ENCODE measurements at regions not wholly inside any gene's neighbourhood (a gene's known extent, or its start where the extent isn't known, plus 50 kb on each side); places are given as distances from the start of the nearest gene placed in this dataset.

DNA sequence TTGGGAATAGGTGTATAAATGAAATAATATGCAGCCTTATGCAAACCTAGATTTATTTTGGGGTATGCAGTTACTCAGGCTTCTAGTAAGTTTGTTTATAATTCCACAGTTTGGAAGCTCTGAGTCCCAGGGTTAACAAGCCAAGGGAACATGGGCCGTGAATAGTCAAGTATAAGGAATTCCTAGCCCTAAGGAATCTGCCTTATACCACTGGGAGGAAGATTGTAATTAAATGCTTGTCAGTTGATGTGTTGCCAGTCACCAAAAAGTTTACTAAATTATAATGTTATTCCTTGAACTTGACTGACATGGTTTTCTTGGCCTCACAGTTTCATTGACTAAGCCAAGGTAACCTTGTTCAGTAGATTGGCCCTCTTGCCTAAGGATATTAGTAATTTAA lies 72.4 kb upstream of the SGO1 start:
- H3K27ac Mint-ChIP-seq (ENCODE audit: low read depth, unreplicated experiment): no peak overlapping the region
- ChIA-PET POLR2A (no interaction called here), CTCF (interaction anchor here (1.0 kb wide), 1 partner anchor 27 kb away, joined by 6 read pairs; no protein-coding TSS in a partner anchor)
- BruUV-seq (replicated peaks): no TSS peak
- intact Hi-C loops (cut with micrococcal nuclease): no loop called here
- DNase-seq (ENCODE audit: unreplicated experiment): no peak
- no peaks in the 10 kb centered on the region for H3K4me1 Mint-ChIP-seq (ENCODE audit: insufficient read depth, unreplicated experiment)
- no peaks in the 10 kb centered on the region for H3K27me3 Mint-ChIP-seq (ENCODE audit: insufficient read depth, unreplicated experiment)
- no peak overlapping the region for H3K4me3 Mint-ChIP-seq (ENCODE audit: unreplicated experiment)
- TF ChIP-seq, protein P1, sequence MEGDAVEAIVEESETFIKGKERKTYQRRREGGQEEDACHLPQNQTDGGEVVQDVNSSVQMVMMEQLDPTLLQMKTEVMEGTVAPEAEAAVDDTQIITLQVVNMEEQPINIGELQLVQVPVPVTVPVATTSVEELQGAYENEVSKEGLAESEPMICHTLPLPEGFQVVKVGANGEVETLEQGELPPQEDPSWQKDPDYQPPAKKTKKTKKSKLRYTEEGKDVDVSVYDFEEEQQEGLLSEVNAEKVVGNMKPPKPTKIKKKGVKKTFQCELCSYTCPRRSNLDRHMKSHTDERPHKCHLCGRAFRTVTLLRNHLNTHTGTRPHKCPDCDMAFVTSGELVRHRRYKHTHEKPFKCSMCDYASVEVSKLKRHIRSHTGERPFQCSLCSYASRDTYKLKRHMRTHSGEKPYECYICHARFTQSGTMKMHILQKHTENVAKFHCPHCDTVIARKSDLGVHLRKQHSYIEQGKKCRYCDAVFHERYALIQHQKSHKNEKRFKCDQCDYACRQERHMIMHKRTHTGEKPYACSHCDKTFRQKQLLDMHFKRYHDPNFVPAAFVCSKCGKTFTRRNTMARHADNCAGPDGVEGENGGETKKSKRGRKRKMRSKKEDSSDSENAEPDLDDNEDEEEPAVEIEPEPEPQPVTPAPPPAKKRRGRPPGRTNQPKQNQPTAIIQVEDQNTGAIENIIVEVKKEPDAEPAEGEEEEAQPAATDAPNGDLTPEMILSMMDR (IDR thresholded peaks at IDR 0.05; ENCODE audit: unreplicated experiment): no peak
- H3K9me3 Mint-ChIP-seq (ENCODE audit: unreplicated experiment): no peaks in the 10 kb centered on the region
- H3K36me3 Mint-ChIP-seq (ENCODE audit: insufficient read depth, unreplicated experiment): no peaks in the 10 kb centered on the region

DNA sequence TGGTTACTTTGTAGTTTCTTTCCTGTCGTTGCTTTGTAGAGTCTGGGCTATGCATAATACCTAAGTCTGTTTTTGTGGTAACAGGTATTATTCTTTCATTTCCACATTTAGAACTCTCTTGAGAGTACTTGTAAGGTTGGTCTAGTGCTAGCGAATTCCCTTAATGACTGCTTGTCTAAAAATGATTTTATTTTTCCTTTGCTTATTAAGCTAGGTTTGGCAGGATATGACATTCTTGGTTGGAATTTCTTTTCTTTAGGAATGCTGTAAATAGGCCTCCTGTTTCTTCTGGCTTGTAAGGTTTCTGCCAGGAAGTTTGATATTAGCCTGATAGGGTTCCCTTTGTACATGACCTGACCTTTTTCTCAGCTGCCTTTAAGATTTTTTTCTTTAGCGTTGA lies 70.1 kb upstream of the SGO1 start:
- POLR2A ChIA-PET: no interaction called here
- Mint-ChIP-seq H3K9me3 (ENCODE audit: unreplicated experiment) (no peaks in the 10 kb centered on the region), H3K36me3 (ENCODE audit: insufficient read depth, unreplicated experiment) (no peaks in the 10 kb centered on the region), H3K4me3 (ENCODE audit: unreplicated experiment) (no peak overlapping the region), H3K27me3 (ENCODE audit: insufficient read depth, unreplicated experiment) (no peaks in the 10 kb centered on the region), H3K27ac (ENCODE audit: low read depth, unreplicated experiment) (no peak overlapping the region), H3K4me1 (ENCODE audit: insufficient read depth, unreplicated experiment) (no peaks in the 10 kb centered on the region)
- intact Hi-C loops (cut with micrococcal nuclease): no loop called here
- DNase-seq (ENCODE audit: unreplicated experiment): no peak
- CTCF ChIA-PET: no interaction called here
- no TSS peak for BruUV-seq (replicated peaks)
- TF ChIP-seq, protein P1 (IDR thresholded peaks at IDR 0.05; ENCODE audit: unreplicated experiment): no peak

DNA sequence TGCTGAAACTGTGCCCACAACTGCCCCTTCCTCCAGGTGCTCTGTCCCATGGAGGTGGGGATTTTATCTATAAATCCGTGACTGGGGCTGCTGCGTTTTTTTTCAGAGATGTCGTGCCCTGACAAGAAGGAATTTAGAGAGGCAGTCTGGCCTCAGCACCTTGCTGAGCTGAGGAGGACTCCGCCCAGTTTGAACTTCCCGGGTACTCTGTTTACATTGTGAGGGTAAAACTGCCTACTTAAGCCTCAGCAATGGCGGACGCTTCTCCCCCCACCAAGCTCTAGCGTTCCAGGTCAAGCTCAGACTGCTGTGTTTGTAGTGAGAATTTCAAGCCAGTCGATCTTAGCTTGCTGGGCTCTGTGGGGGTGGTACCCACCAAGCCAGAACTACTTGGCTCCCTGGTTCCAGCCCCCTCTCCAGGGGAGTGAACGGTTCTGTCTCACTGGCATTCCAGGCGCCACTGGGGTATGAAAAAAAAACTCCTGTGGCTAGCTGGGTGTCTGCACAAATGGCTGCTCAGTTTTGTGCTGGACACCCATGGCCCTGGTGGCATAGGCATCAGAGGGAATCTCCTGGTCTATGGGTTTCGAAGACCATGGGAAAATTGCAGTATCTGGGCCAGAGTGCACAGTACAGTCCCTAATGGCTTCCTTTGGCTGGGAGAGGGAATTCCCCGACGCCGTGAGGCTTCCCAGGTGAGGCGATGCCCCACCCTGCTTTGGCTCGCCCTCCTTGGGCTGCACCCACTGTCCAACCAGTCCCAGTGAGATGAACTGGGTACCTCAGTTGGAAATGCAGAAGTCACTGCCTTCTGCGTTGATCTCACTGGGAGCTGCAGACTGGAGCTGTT lies 68.5 kb upstream of the SGO1 start:
- Mint-ChIP-seq H3K9me3 (ENCODE audit: unreplicated experiment) (no peaks in the 10 kb centered on the region), H3K27ac (ENCODE audit: low read depth, unreplicated experiment) (no peak overlapping the region), H3K27me3 (ENCODE audit: insufficient read depth, unreplicated experiment) (no peaks in the 10 kb centered on the region), H3K4me1 (ENCODE audit: insufficient read depth, unreplicated experiment) (no peaks in the 10 kb centered on the region), H3K4me3 (ENCODE audit: unreplicated experiment) (no peak overlapping the region), H3K36me3 (ENCODE audit: insufficient read depth, unreplicated experiment) (no peaks in the 10 kb centered on the region)
- CTCF ChIA-PET: interaction anchor here (0.6 kb wide), 1 partner anchor 1273 kb away, joined by 3 read pairs; no protein-coding TSS in a partner anchor
- TF ChIP-seq, protein P1 (IDR thresholded peaks at IDR 0.05; ENCODE audit: unreplicated experiment): no peak
- no peak for DNase-seq (ENCODE audit: unreplicated experiment)
- intact Hi-C loops (cut with micrococcal nuclease): no loop called here
- POLR2A ChIA-PET: no interaction called here
- BruUV-seq (replicated peaks): no TSS peak

DNA sequence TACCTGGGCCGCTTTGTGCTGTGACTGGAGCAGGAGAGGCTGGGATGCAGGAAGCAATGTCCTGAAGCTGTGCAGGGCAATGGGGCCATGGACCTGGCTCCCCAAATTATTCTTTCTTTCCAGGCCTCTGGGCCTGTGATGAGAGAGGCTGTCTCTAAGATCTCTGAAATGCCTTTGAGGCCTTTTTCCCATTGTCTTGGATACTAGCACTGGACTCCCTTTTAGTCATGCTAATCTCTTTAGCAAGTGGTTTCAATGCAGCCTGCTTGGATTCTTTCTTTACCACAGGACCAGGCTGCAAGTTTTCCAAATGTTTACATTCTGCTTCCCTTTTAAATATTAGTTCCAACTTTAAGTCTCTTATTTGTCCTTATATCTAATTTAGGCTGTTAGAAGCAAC lies 64.8 kb upstream of the SGO1 start:
- DNase-seq (ENCODE audit: unreplicated experiment): no peak
- no peaks in the 10 kb centered on the region for H3K27me3 Mint-ChIP-seq (ENCODE audit: insufficient read depth, unreplicated experiment)
- intact Hi-C loops (cut with micrococcal nuclease): no loop called here
- no peaks in the 10 kb centered on the region for H3K9me3 Mint-ChIP-seq (ENCODE audit: unreplicated experiment)
- H3K36me3 Mint-ChIP-seq (ENCODE audit: insufficient read depth, unreplicated experiment): no peaks in the 10 kb centered on the region
- H3K4me1 Mint-ChIP-seq (ENCODE audit: insufficient read depth, unreplicated experiment): no peaks in the 10 kb centered on the region
- CTCF ChIA-PET: no interaction called here
- no peak overlapping the region for H3K27ac Mint-ChIP-seq (ENCODE audit: low read depth, unreplicated experiment)
- POLR2A ChIA-PET: no interaction called here
- no peak overlapping the region for H3K4me3 Mint-ChIP-seq (ENCODE audit: unreplicated experiment)
- BruUV-seq (replicated peaks): no TSS peak
- TF ChIP-seq, protein P1 (IDR thresholded peaks at IDR 0.05; ENCODE audit: unreplicated experiment): no peak
